SK-N-MC (cell line): ENCODE measurements at regions not wholly inside any gene's neighbourhood (a gene's known extent, or its start where the extent isn't known, plus 50 kb on each side); places are given as distances from the start of the nearest gene placed in this dataset.

Source experiments
- DNase-seq: peaks from one replicate; pipeline ENCODE4 v3.0.0-alpha.2; 2011; ENCODE audit warnings: low read depth, low spot score
- H3K27ac ChIP-seq: fragments of 200-600 bp; sonication (generic); 2 replicates; pipeline ENCODE4 v1.5.1; 2016; ENCODE audit warnings: mixed run types
- H3K36me3 ChIP-seq: fragments of 200-600 bp; sonication (generic); 2 replicates; pipeline ENCODE4 v1.6.1; 2017; ENCODE audit warnings: antibody characterized with exemption, low read length, mixed read lengths; ENCODE audit not compliant: insufficient read depth
- H3K4me3 ChIP-seq: fragments of 200-600 bp; sonication (generic); 2 replicates; pipeline ENCODE4 v1.5.1; 2016
- H3K9ac ChIP-seq: fragments of 200-600 bp; sonication (generic); 2 replicates; pipeline ENCODE4 v1.8.0; 2017; ENCODE audit warnings: mixed run types, mixed read lengths; ENCODE audit not compliant: insufficient read length
- H3K9me3 ChIP-seq: fragments of 200-600 bp; sonication (generic); 2 replicates; pipeline ENCODE4 v1.6.1; 2017; ENCODE audit warnings: low read depth, mild to moderate bottlenecking, antibody characterized with exemption, low read length, moderate library complexity, mixed read lengths
- EZH2 ChIP-seq: fragments of 200-600 bp; sonication (generic); IDR thresholded peaks from one replicate; pipeline ENCODE4 v1.6.1; 2017; ENCODE audit warnings: antibody characterized with exemption
- FOXP2 ChIP-seq: optimal IDR thresholded peaks from 2 replicates; pipeline ENCODE3; 2011; ENCODE audit warnings: mild to moderate bottlenecking, moderate library complexity; ENCODE audit not compliant: insufficient read depth; ENCODE audit errors: extremely low read length, control extremely low read depth
- POLR2AphosphoS5 ChIP-seq: IDR thresholded peaks from 2 replicates; pipeline ENCODE4 v1.6.1; 2012; ENCODE audit warnings: mild to moderate bottlenecking, low read depth, low read length, borderline replicate concordance

GRCh38 chr9:115397591-115398312, 279.8 kb upstream of the TNC start:
- Histone ChIP-seq H3K4me3 (no peak overlapping the region), H3K36me3 (no peaks in the 10 kb centered on the region), H3K9ac (no peak overlapping the region), H3K9me3 (no peaks in the 10 kb centered on the region), H3K27ac (no peak overlapping the region)
- TF ChIP-seq POLR2AphosphoS5 (no peak), EZH2 (no peak), FOXP2 (no peak)
- DNase-seq, result no peak

DNA sequence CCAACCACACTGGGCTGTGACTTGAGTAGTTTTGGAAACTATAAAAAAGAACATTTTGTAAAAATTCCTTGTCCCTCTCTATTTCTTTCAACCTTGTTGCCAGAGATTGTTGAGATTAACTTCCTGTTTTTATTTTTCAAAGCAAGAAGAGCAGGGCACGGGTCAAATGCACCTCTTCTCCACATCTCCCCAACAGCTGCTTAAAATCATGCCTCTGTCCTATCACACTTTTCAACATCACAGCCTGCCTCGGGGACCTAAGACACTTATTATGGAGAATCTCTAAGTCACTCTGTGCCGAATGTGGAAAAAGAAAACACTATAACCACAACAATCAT, 280.3 kb upstream of the TNC start:
- Histone ChIP-seq H3K9ac (no peak overlapping the region), H3K4me3 (no peak overlapping the region), H3K27ac (no peak overlapping the region), H3K36me3 (peaks cover 3% of the 10 kb centered on the region; the same call in 1 of the 2 replicates), H3K9me3 (no peaks in the 10 kb centered on the region)
- DNase-seq, result no peak
- TF ChIP-seq EZH2 (no peak), FOXP2 (no peak), POLR2AphosphoS5 (no peak)

- H3K9me3 ChIP-seq, result no peaks in the 10 kb centered on the region
- H3K4me3 ChIP-seq, result no peak overlapping the region
- TF ChIP-seq FOXP2 (no peak), EZH2 (no peak), POLR2AphosphoS5 (no peak)
- peaks cover 5% of the 10 kb centered on the region; the same call in 1 of the 2 replicates for H3K36me3 ChIP-seq
- no peak overlapping the region for H3K27ac ChIP-seq
- DNase-seq, result no peak
- no peak overlapping the region for H3K9ac ChIP-seq
Measured at GRCh38 chr9:115398996-115399395, 281.0 kb upstream of the TNC start.

DNA sequence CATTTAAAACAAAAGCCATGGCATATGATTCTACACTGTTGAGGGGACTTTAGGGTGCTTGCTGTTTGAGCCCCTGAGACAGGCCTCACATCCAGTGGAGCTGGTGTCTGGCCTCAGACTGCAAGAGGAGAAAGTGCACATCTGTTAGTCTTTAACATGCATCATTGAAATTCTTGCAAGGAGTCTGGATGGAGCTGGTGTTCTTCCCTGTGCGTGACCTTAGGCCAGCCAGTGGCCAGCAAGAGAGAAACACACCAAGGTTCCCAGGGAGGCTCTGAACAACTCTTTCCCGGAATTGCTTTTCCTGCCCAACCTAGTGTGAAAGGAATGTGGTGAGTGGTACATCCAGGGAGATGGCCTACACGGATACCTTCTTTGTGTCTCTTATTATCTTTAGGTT, 282.8 kb upstream of the TNC start:
- DNase-seq, result no peak
- Histone ChIP-seq H3K27ac (no peak overlapping the region), H3K9me3 (no peaks in the 10 kb centered on the region), H3K9ac (no peak overlapping the region), H3K4me3 (no peak overlapping the region), H3K36me3 (peaks cover 5% of the 10 kb centered on the region; the same call in 1 of the 2 replicates)
- TF ChIP-seq POLR2AphosphoS5, result no peak
- TF ChIP-seq FOXP2, result no peak
- no peak for TF ChIP-seq EZH2

- H3K27ac ChIP-seq, result 0 out of 2 replicates have a peak overlapping the region, but pooled peaks have one; percentile 14
- DNase-seq, result no peak
- H3K9me3 ChIP-seq, result no peaks in the 10 kb centered on the region
- no peak overlapping the region for H3K4me3 ChIP-seq
- H3K36me3 ChIP-seq, result peaks cover 5% of the 10 kb centered on the region; the same call in 1 of the 2 replicates
- H3K9ac ChIP-seq, result no peak overlapping the region
- TF ChIP-seq POLR2AphosphoS5 (no peak), EZH2 (no peak), FOXP2 (no peak)
Measured at GRCh38 chr9:115401756-115402327, 283.9 kb upstream of the TNC start.

DNA sequence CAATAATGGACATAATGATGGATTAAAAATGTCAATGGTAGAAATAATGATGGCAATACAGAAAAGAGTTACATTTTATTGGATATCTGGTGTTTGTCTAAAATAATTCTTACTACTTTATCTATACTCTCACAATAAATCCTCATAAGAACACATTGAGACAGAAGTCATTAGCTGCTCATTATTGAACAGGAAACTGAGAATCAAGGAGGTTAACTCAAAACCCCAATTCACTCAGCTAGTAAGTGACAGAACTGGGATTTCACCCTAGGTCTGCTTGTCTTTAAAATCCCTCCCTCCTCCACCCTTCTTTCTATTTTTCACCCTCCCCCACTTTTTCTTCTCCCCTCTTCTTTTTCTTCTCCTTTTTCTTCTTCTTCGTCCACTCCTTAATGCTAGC, 285.8 kb upstream of the TNC start:
- Histone ChIP-seq H3K27ac (no peak overlapping the region), H3K36me3 (peaks cover 5% of the 10 kb centered on the region; the same call in 1 of the 2 replicates), H3K4me3 (no peak overlapping the region), H3K9me3 (no peaks in the 10 kb centered on the region), H3K9ac (no peak overlapping the region)
- no peak for DNase-seq
- TF ChIP-seq EZH2 (no peak), FOXP2 (no peak), POLR2AphosphoS5 (no peak)

GRCh38 chr9:115404311-115404710, 286.4 kb upstream of the TNC start:
- H3K9ac ChIP-seq, result no peak overlapping the region
- H3K36me3 ChIP-seq, result peaks cover 6% of the 10 kb centered on the region
- no peak for TF ChIP-seq POLR2AphosphoS5
- TF ChIP-seq EZH2, result no peak
- TF ChIP-seq FOXP2, result no peak
- no peak overlapping the region for H3K27ac ChIP-seq
- DNase-seq, result no peak
- no peak overlapping the region for H3K4me3 ChIP-seq
- no peaks in the 10 kb centered on the region for H3K9me3 ChIP-seq

DNA sequence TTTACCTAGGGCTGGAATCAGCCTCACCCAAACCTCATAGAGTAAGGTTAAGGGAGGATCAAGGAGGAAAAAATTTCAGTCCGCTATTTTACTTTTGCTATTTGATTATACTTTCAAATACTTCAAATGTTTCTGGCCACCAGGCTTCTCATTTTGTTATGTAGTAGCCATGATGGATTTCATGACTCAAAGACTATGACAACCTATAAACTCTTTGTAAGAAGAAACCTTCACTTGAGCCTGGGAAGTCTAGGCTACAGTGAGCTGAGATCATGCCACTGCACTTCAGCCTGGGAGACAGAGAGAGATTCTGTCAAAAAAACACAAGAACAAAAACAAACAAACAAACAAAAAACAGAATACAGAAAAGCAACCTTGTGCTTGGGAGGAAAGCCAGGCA, 293.6 kb upstream of the TNC start:
- no peak for DNase-seq

More for the DNA sequence above, 293.6 kb upstream of the TNC start:
- Histone ChIP-seq H3K4me3 (no peak overlapping the region), H3K9me3 (no peaks in the 10 kb centered on the region), H3K9ac (peak overlapping the region; percentile 37), H3K27ac (peak overlapping the region; percentile 99), H3K36me3 (peaks cover 7% of the 10 kb centered on the region; the same call in 1 of the 2 replicates)
- no peak for TF ChIP-seq EZH2
